ENCODE measurements at regions not wholly inside any gene's neighbourhood (a gene's known extent, or its start where the extent isn't known, plus 50 kb on each side); places are given as distances from the start of the nearest gene placed in this dataset.

DNA sequence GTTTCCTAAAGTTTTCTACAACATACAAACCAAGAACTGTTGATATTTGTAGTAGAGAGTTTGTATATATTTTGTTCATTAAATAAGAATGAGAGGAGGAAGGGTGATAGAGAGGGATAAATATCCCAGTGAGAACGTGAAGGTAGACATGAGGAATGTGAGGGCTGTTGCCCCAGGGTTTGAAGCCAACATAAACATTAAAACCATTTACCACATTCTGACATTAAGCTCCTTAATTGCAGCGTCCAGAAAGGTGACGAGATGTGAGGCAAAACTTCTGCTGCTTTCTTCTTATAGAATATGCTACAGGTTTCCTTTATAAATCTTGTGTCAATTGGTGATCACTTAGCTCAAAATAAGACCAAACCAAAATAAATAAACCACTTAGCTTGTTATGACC lies 267.8 kb upstream of the CNTN4 start:
- no peak overlapping the region for H3K4me3 ChIP-seq (ENCODE audit: low read depth, poor library complexity, severe bottlenecking)
- no peak for DNase-seq (ENCODE audit: low spot score in 2 of 2)
- intact Hi-C loops (cut with DNase I; ENCODE audit: low total_unique reads): no loop called here
- TF ChIP-seq POLR2A (IDR thresholded peaks at IDR 0.05): no peak
- TF ChIP-seq, protein P1, sequence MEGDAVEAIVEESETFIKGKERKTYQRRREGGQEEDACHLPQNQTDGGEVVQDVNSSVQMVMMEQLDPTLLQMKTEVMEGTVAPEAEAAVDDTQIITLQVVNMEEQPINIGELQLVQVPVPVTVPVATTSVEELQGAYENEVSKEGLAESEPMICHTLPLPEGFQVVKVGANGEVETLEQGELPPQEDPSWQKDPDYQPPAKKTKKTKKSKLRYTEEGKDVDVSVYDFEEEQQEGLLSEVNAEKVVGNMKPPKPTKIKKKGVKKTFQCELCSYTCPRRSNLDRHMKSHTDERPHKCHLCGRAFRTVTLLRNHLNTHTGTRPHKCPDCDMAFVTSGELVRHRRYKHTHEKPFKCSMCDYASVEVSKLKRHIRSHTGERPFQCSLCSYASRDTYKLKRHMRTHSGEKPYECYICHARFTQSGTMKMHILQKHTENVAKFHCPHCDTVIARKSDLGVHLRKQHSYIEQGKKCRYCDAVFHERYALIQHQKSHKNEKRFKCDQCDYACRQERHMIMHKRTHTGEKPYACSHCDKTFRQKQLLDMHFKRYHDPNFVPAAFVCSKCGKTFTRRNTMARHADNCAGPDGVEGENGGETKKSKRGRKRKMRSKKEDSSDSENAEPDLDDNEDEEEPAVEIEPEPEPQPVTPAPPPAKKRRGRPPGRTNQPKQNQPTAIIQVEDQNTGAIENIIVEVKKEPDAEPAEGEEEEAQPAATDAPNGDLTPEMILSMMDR (IDR thresholded peaks at IDR 0.05): no peak
- WGBS, 2 donors: 44 to 47% methylated on average over 3 of the region's 3 CpGs

DNA sequence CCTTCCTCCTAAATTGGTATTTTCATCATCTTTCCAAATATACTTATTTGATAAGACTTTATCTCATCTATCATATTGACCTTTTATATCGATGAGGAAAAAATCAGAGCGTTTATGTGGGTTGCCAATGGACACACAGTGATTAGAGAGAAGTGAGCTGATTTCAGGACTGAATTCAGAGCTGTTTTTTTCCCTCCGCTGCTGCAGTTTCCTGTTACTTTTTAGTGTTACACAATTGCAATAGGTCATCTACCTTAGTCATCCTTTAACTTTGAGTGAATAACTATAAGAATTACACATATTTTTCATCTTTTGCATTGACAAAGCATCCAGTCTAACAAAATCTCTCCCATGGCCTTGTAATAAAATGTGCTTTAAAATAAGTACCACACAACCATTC lies 266.3 kb upstream of the CNTN4 start:
- TF ChIP-seq POLR2A (IDR thresholded peaks at IDR 0.05): no peak
- TF ChIP-seq, protein P1 (IDR thresholded peaks at IDR 0.05): no peak
- 93 to 94% methylated on average over 3 of the region's 3 CpGs for WGBS, 2 donors
- intact Hi-C loops (cut with DNase I; ENCODE audit: low total_unique reads): no loop called here
- DNase-seq (ENCODE audit: low spot score in 2 of 2): no peak
- no peak overlapping the region for H3K4me3 ChIP-seq (ENCODE audit: low read depth, poor library complexity, severe bottlenecking)

DNA sequence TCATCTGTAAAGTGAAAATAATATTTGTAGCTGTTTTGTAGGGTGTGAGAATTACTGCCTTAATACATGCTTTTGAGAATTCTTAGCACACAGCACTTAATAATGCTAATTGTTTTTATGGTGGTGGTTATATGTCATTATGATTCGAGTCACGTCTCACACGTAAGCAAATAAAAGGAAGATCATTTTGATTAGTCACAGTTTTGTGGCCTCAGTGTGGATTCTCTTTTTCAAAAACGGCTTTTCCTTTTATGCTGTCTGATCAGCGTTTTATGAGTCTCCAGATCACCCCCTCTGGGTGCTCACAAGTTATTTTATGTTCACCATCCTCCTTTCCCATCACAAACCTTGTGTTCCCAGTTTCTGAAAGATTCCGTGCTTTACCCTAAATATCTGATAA lies 255.6 kb upstream of the CNTN4 start:
- DNase-seq (ENCODE audit: low spot score in 2 of 2): no peak
- 74 to 77% methylated on average over 6 of the region's 6 CpGs for WGBS, 2 donors
- intact Hi-C loops (cut with DNase I; ENCODE audit: low total_unique reads): no loop called here
- H3K4me3 ChIP-seq (ENCODE audit: low read depth, poor library complexity, severe bottlenecking): no peak overlapping the region
- TF ChIP-seq, protein P1 (IDR thresholded peaks at IDR 0.05): no peak
- no peak for TF ChIP-seq POLR2A (IDR thresholded peaks at IDR 0.05)

DNA sequence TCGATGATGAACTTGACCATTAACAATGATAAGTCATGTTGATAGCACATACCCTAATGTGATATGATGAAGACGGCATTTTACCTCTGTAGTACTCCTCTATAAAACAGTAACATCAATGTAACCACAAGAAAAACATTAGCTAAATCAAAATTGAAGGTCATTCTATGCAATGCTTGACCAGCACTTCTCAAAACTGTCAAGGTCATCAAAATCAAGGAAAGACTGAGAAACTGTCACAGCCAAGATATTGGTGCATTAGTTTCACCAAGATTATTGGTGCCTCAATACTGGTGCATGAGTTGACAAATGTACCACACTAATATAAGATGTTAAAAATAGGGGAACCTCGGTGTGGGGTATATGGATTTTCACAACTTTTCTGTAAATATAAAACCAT lies 251.1 kb upstream of the CNTN4 start:
- TF ChIP-seq, protein P1 (IDR thresholded peaks at IDR 0.05): no peak
- TF ChIP-seq POLR2A (IDR thresholded peaks at IDR 0.05): no peak
- DNase-seq (ENCODE audit: low spot score in 2 of 2): no peak
- intact Hi-C loops (cut with DNase I; ENCODE audit: low total_unique reads): no loop called here
- WGBS, 2 donors: 81 to 93% methylated on average over 3 of the region's 3 CpGs
- no peak overlapping the region for H3K4me3 ChIP-seq (ENCODE audit: low read depth, poor library complexity, severe bottlenecking)

DNA sequence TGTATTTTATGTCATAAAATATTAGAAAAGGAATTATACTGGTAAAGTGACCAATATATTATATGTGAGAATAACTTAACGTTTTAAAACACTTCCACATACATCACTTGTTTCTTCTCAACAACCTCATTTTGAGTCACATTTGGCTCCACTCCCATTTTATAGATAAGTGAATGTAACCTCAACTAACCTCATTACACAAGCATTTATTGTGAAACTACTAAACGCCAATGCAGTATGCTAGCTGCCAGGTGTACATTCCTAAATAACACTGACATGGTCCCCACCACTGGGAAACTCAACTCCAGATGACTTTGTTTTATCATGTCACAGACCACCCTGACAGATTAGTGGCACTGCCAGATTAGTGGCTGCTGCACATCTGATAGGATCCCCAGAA lies 249.7 kb upstream of the CNTN4 start:
- H3K4me3 ChIP-seq (ENCODE audit: low read depth, poor library complexity, severe bottlenecking): no peak overlapping the region
- no peak for DNase-seq (ENCODE audit: low spot score in 2 of 2)
- intact Hi-C loops (cut with DNase I; ENCODE audit: low total_unique reads): no loop called here
- WGBS, 2 donors: 36 to 49% methylated on average over 2 of the region's 2 CpGs
- TF ChIP-seq POLR2A (IDR thresholded peaks at IDR 0.05): no peak
- TF ChIP-seq, protein P1 (IDR thresholded peaks at IDR 0.05): no peak

DNA sequence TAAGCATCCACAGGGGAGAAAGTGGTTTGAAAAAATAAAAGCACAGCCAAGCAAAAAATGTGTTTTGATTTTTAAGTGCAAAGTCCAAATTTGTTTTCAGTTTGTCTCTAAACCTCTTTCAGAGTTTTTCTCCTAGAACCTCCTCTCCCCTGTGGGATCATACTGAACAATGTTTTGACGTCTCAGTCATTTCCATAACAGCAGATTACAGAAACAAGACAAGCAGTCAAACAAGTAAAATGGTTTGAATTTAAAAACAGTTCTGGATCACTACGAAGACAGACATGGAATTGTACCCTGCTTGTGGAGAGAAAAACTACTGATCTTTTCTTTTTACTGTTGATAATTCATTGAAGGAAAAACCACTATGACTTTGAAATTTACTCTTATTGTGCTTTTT lies 245.7 kb upstream of the CNTN4 start:
- no peak for DNase-seq (ENCODE audit: low spot score in 2 of 2)
- no peak overlapping the region for H3K4me3 ChIP-seq (ENCODE audit: low read depth, poor library complexity, severe bottlenecking)
- intact Hi-C loops (cut with DNase I; ENCODE audit: low total_unique reads): no loop called here
- 47 to 49% methylated on average over 2 of the region's 2 CpGs for WGBS, 2 donors
- TF ChIP-seq, protein P1 (IDR thresholded peaks at IDR 0.05): no peak
- no peak for TF ChIP-seq POLR2A (IDR thresholded peaks at IDR 0.05)

Data from lower leg skin (tissue), 4 donors.